ENCODE measurements at regions not wholly inside any gene's neighbourhood (a gene's known extent, or its start where the extent isn't known, plus 50 kb on each side); places are given as distances from the start of the nearest gene placed in this dataset.
A peak's percentile ranks its signal among the peaks of the same experiment; 100 is the strongest.

DNA sequence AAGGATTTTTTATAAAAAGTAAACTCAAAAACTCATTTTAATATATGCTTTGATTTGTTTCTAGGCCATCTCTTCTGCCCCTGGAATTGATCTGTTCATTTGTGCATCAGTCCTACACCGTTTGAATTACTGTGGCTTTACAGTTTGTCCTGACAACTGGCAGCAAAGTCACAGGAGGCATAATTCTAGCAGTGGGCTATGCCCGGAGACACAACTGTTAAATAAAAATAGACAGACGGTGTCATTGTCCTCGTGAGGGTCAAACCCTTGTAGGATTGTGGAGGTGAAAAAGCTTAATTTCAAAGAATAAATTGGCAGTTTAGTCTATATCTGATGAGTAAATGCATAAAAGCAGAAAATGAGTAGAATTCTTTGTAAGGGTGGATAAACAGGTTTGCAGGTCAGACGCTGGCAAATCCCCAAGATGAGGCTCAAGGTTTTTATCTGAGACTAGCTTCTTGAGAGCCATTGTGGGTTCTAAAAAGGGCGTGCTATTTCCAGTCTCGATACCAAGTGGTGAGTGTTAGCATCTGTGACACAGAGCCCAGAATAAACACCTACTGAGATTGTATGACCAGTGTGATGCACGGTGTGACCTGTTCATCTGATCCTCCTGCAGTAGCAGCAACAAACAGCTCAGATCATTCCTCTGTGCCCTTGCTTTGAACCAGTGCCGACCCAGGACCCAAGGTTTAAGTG, 51.5 kb upstream of the SLCO3A1 start:
- ATAC-seq (peak; percentile 97 to 98), DNase-seq (no peak)
- intact Hi-C loops (cut with DNase I) = no loop called here

DNA sequence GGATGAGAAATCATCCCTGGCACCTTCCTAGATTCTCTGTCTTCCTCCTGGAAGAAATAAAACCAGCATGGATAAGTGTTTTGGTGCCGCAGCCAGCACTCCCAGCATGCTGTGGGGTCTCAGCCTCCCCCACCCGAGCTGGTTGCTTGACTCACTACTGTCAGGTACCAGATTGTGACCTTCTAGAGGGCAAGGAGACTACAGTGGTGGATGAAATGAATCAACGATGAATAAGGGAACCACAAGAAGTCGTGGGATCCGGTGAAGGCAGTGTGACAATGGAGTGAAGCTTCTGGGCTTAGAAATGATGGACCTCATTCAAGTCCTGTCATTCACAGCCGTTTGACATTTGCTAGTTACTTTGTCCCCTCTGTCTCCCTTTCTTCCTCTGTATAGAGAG, 50.2 kb upstream of the SLCO3A1 start:
- no peak for ATAC-seq
- DNase-seq = no peak

More for the DNA sequence above, 50.2 kb upstream of the SLCO3A1 start:
- intact Hi-C loops (cut with DNase I) = no loop called here

Measured in left cardiac atrium (tissue), 4 donors.